GM23338 (cell line): ENCODE measurements at regions not wholly inside any gene's neighbourhood (a gene's known extent, or its start where the extent isn't known, plus 50 kb on each side); places are given as distances from the start of the nearest gene placed in this dataset.

Source experiments
- ATAC-seq: fragments of 200-7000 bp; cut with Tn5 transposase; 3 replicates; pipeline ENCODE4 v1.9.1; 2020
- DNase-seq: peaks from one replicate; pipeline ENCODE4 v3.0.0-alpha.2; 2015; ENCODE audit warnings: low spot score
- H2AFZ ChIP-seq: fragments of 200-600 bp; sonication (generic); 2 replicates; pipeline ENCODE4 v1.8.0; 2016; ENCODE audit warnings: antibody characterized with exemption, mild to moderate bottlenecking, moderate library complexity
- H3F3A ChIP-seq: fragments of 200-600 bp; sonication (generic); replicated peaks from 2 replicates; pipeline ENCODE4 v1.8.0; 2017; ENCODE audit warnings: antibody characterized with exemption, mixed run types, low read depth
- H3K27ac ChIP-seq: fragments of 200-600 bp; sonication (generic); 2 replicates; pipeline ENCODE4 v1.6.1; 2016; ENCODE audit warnings: low read depth
- H3K27me3 ChIP-seq: fragments of 200-600 bp; sonication (generic); 2 replicates; pipeline ENCODE4 v1.8.0; 2016; ENCODE audit warnings: mild to moderate bottlenecking, mixed run types, moderate library complexity; ENCODE audit not compliant: insufficient read depth
- H3K36me3 ChIP-seq: fragments of 200-600 bp; sonication (generic); 2 replicates; pipeline ENCODE4 v1.8.0; 2016; ENCODE audit warnings: mild to moderate bottlenecking; ENCODE audit not compliant: insufficient read depth
- H3K4me1 ChIP-seq: fragments of 200-600 bp; sonication (generic); 2 replicates; pipeline ENCODE4 v1.8.0; 2016; ENCODE audit warnings: mild to moderate bottlenecking, moderate library complexity; ENCODE audit not compliant: insufficient read depth
- H3K4me2 ChIP-seq: fragments of 200-600 bp; sonication (generic); 2 replicates; pipeline ENCODE4 v1.7.1; 2017; ENCODE audit warnings: mixed run types
- H3K4me3 ChIP-seq: fragments of 200-600 bp; sonication (generic); 2 replicates; pipeline ENCODE4 v1.6.1; 2016; ENCODE audit warnings: mixed run types
- H3K79me2 ChIP-seq: fragments of 200-600 bp; sonication (generic); replicated peaks from 2 replicates; pipeline ENCODE4 v1.8.0; 2017; ENCODE audit warnings: mild to moderate bottlenecking; ENCODE audit not compliant: insufficient read depth
- H3K9me2 ChIP-seq: fragments of 200-600 bp; sonication (generic); 2 replicates; pipeline ENCODE4 v1.8.0; 2017; ENCODE audit not compliant: insufficient read depth
- H4K20me1 ChIP-seq: fragments of 200-600 bp; sonication (generic); replicated peaks from 2 replicates; pipeline ENCODE4 v1.8.0; 2017; ENCODE audit warnings: mild to moderate bottlenecking; ENCODE audit not compliant: insufficient read depth
- H3K27ac Mint-ChIP-seq: 2 replicates; pipeline ENCODE4 v1.8.0; 2020; ENCODE audit warnings: inconsistent platforms, mild to moderate bottlenecking, moderate library complexity, mixed read lengths
- H3K27me3 Mint-ChIP-seq: 3 replicates; pipeline ENCODE4 v1.8.0; 2022; ENCODE audit warnings: low read depth, mild to moderate bottlenecking, moderate library complexity, mixed read lengths, inconsistent platforms; ENCODE audit not compliant: insufficient read depth, poor library complexity
- H3K36me3 Mint-ChIP-seq: 3 replicates; pipeline ENCODE4 v1.8.0; 2021; ENCODE audit warnings: low read depth, mild to moderate bottlenecking, inconsistent platforms, moderate library complexity, mixed read lengths
- H3K4me1 Mint-ChIP-seq: 3 replicates; pipeline ENCODE4 v1.8.0; 2020; ENCODE audit warnings: mild to moderate bottlenecking, inconsistent platforms, mixed read lengths
- H3K4me3 Mint-ChIP-seq: 3 replicates; pipeline ENCODE4 v1.8.0; 2021; ENCODE audit warnings: moderate library complexity, mild to moderate bottlenecking, inconsistent platforms, mixed read lengths
- H3K9me3 Mint-ChIP-seq: 3 replicates; pipeline ENCODE4 v1.8.0; 2020; ENCODE audit warnings: moderate library complexity, mild to moderate bottlenecking, inconsistent platforms, mixed read lengths
- CREB1 ChIP-seq: fragments of 250-450 bp; sonication (Bioruptor Pico); IDR thresholded peaks from 2 replicates; pipeline ENCODE4 v1.5.0; 2020; ENCODE audit warnings: low read depth, mild to moderate bottlenecking, moderate library complexity
- EZH2 ChIP-seq: fragments of 200-600 bp; sonication (generic); IDR thresholded peaks from one replicate; pipeline ENCODE4 v1.8.0; 2017; ENCODE audit warnings: antibody characterized with exemption, mild to moderate bottlenecking, low read depth; ENCODE audit not compliant: unreplicated experiment
- EZH2phosphoT487 ChIP-seq: fragments of 200-600 bp; sonication (generic); IDR thresholded peaks from one replicate; pipeline ENCODE4 v1.8.1; 2018; ENCODE audit warnings: antibody characterized with exemption; ENCODE audit not compliant: unreplicated experiment
- JUNB ChIP-seq: IDR thresholded peaks from one replicate; pipeline ENCODE4 v1.6.1; 2016; ENCODE audit warnings: antibody characterized with exemption; ENCODE audit not compliant: unreplicated experiment
- POLR2AphosphoS5 ChIP-seq: IDR thresholded peaks from 2 replicates; pipeline ENCODE4 v1.6.1; 2016; ENCODE audit warnings: antibody characterized with exemption, low read depth
- STAT1 ChIP-seq: IDR thresholded peaks from one replicate; pipeline ENCODE4 v1.6.1; 2016; ENCODE audit warnings: antibody characterized with exemption; ENCODE audit not compliant: unreplicated experiment
- ZNF114 ChIP-seq: fragments of 250-450 bp; sonication (Bioruptor Pico); IDR thresholded peaks from 2 replicates; pipeline ENCODE4 v1.5.0; 2020; ENCODE audit warnings: mild to moderate bottlenecking, moderate library complexity
- ZNF331 ChIP-seq: fragments of 250-450 bp; sonication (Bioruptor Pico); IDR thresholded peaks from 2 replicates; pipeline ENCODE4 v1.5.0; 2020; ENCODE audit warnings: low read depth, mild to moderate bottlenecking, moderate library complexity
- TF ChIP-seq, protein P1 (sequence below): IDR thresholded peaks from one replicate; pipeline ENCODE4 v1.6.1; 2018; ENCODE audit warnings: antibody characterized with exemption; ENCODE audit not compliant: unreplicated experiment
- TF ChIP-seq, protein P2 (sequence below), 2 experiments: fragments of 200-600 bp in 1 of 2; sonication (generic) in 1 of 2; conservative IDR thresholded peaks; 2 replicates each; pipeline versions ENCODE4 v1.5.1 to v1.6.1; 2016 to 2017; ENCODE audit warnings: antibody characterized with exemption in 2 of 2, low read depth in 2 of 2, mild to moderate bottlenecking in 2 of 2, moderate library complexity in 1 of 2

DNA sequence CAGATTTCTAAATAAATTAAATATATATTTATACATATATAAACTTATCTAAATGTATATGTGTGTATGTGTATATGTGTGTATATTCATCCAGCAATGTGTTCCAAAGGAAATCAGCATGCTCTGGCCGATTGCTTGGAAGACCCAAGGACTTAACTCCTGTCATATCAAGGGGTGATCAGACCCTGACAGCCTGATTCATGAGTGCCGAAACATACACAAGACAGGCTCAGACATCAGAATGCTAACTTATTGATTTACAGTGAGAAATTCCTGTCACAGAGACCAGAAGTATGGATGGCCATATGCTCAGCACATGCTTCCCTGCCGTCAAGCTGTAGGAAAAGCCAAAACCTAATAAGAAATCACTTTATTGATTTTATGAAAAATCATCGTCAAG, 545.1 kb upstream of the NR5A2 start (continued):
- TF ChIP-seq ZNF114 (CRISPR knock-in tag) (no peak), EZH2 (no peak), EZH2phosphoT487 (no peak), CREB1 (no peak), ZNF331 (no peak), STAT1 (no peak), JUNB (no peak), POLR2AphosphoS5 (no peak)
- TF ChIP-seq, protein P1, sequence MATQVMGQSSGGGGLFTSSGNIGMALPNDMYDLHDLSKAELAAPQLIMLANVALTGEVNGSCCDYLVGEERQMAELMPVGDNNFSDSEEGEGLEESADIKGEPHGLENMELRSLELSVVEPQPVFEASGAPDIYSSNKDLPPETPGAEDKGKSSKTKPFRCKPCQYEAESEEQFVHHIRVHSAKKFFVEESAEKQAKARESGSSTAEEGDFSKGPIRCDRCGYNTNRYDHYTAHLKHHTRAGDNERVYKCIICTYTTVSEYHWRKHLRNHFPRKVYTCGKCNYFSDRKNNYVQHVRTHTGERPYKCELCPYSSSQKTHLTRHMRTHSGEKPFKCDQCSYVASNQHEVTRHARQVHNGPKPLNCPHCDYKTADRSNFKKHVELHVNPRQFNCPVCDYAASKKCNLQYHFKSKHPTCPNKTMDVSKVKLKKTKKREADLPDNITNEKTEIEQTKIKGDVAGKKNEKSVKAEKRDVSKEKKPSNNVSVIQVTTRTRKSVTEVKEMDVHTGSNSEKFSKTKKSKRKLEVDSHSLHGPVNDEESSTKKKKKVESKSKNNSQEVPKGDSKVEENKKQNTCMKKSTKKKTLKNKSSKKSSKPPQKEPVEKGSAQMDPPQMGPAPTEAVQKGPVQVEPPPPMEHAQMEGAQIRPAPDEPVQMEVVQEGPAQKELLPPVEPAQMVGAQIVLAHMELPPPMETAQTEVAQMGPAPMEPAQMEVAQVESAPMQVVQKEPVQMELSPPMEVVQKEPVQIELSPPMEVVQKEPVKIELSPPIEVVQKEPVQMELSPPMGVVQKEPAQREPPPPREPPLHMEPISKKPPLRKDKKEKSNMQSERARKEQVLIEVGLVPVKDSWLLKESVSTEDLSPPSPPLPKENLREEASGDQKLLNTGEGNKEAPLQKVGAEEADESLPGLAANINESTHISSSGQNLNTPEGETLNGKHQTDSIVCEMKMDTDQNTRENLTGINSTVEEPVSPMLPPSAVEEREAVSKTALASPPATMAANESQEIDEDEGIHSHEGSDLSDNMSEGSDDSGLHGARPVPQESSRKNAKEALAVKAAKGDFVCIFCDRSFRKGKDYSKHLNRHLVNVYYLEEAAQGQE = no peak
- TF ChIP-seq, protein P2, sequence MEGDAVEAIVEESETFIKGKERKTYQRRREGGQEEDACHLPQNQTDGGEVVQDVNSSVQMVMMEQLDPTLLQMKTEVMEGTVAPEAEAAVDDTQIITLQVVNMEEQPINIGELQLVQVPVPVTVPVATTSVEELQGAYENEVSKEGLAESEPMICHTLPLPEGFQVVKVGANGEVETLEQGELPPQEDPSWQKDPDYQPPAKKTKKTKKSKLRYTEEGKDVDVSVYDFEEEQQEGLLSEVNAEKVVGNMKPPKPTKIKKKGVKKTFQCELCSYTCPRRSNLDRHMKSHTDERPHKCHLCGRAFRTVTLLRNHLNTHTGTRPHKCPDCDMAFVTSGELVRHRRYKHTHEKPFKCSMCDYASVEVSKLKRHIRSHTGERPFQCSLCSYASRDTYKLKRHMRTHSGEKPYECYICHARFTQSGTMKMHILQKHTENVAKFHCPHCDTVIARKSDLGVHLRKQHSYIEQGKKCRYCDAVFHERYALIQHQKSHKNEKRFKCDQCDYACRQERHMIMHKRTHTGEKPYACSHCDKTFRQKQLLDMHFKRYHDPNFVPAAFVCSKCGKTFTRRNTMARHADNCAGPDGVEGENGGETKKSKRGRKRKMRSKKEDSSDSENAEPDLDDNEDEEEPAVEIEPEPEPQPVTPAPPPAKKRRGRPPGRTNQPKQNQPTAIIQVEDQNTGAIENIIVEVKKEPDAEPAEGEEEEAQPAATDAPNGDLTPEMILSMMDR (conservative IDR thresholded peaks at IDR 0.05; ENCODE audit: low read depth in 2 of 2) = no peak

DNA sequence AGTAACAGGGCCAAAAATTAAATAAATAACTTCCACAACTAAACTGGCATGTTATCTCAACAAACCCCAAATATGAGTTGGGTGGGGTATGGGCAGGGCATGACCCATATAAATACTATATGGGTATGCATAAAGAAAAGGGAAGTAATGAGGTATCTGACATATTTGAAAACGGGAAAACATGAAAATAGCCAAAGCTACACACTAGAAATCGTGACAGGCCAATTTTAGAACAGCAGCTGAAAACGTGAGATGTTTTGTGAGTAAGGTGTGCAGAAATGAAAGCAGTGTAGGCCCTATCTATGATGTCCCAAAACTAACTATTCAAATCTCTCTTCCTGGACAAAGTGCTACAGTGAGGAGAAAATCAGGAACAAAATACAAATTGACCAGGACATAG, 537.9 kb upstream of the NR5A2 start:
- Histone ChIP-seq H3K79me2 (no peaks in the 10 kb centered on the region), H3K4me3 (no peak overlapping the region), H3K9me2 (no peaks in the 10 kb centered on the region), H3K27ac (no peak overlapping the region), H3K4me1 (peaks cover 4% of the 10 kb centered on the region; the same call in 1 of the 2 replicates), H3K36me3 (no peaks in the 10 kb centered on the region), H3F3A (no peaks in the 10 kb centered on the region), H2AFZ (0 out of 2 replicates have a peak overlapping the region, but pooled peaks have one; percentile 24), H4K20me1 (no peaks in the 10 kb centered on the region), H3K27me3 (no peaks in the 10 kb centered on the region), H3K4me2 (no peak overlapping the region)
- H3K27me3 Mint-ChIP-seq = no peaks in the 10 kb centered on the region
- H3K4me3 Mint-ChIP-seq = no peak overlapping the region
- no peak overlapping the region for H3K27ac Mint-ChIP-seq
- TF ChIP-seq CREB1 (no peak), EZH2 (no peak)
- ATAC-seq = no peak
- peaks cover 17% of the 10 kb centered on the region for H3K4me1 Mint-ChIP-seq
- no peaks in the 10 kb centered on the region for H3K36me3 Mint-ChIP-seq
- H3K9me3 Mint-ChIP-seq = peaks cover 6% of the 10 kb centered on the region; the same call in 1 of the 3 replicates
- no peak for DNase-seq
